Urothelium cell line (cell line): ENCODE measurements at regions not wholly inside any gene's neighbourhood (a gene's known extent, or its start where the extent isn't known, plus 50 kb on each side); places are given as distances from the start of the nearest gene placed in this dataset.
A peak's percentile ranks its signal among the peaks of the same experiment; 100 is the strongest.

Source experiments
- DNase-seq: peaks from one replicate; pipeline ENCODE4 v3.0.0; 2011; ENCODE audit warnings: low spot score, mixed read lengths
- FAIRE-seq: peaks from 2 replicates; lab custom pipeline; 2011; peaks lifted over from hg19 to GRCh38; lab: Jason Lieb, UNC

DNA sequence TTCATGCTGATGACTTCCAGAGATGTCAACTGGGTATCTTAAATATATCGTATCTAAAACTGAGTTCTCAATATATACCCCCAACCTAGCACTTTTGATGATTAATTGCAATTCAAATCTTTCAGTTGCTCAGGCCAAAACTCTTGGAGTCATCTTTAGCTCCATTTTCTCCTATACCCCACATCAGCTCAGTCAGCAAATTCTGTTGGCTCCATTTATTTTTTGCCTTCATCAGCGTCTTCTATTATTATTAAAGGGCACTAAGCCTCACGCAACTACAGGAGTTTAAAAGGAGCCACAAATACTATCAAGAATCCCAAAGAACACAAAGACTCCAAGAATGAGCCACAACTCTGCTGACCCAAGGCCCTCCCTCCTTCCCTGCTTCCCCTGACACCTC is 134.9 kb downstream of the KCTD12 start:
- DNase-seq (no peak), FAIRE-seq (no peak)

DNA sequence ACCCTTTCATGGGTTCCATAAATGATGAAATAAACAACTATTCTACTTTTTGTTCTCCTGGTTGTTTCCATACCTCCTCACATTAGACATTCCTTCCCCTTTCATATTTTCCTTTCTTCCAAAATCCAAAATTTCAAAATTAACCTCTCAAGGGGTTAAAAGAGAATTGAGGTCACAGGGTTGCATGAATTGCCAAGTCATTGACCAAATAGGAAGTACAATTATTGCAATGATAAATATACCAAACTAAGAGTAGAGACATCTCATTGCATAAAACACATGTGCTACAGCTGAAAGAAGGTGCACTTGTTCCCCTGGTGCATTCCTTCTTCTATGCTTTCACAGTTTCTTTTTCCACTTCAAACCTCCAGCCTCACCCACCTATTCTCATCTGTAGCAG is 136.1 kb downstream of the KCTD12 start:
- DNase-seq (no peak), FAIRE-seq (no peak)

DNA sequence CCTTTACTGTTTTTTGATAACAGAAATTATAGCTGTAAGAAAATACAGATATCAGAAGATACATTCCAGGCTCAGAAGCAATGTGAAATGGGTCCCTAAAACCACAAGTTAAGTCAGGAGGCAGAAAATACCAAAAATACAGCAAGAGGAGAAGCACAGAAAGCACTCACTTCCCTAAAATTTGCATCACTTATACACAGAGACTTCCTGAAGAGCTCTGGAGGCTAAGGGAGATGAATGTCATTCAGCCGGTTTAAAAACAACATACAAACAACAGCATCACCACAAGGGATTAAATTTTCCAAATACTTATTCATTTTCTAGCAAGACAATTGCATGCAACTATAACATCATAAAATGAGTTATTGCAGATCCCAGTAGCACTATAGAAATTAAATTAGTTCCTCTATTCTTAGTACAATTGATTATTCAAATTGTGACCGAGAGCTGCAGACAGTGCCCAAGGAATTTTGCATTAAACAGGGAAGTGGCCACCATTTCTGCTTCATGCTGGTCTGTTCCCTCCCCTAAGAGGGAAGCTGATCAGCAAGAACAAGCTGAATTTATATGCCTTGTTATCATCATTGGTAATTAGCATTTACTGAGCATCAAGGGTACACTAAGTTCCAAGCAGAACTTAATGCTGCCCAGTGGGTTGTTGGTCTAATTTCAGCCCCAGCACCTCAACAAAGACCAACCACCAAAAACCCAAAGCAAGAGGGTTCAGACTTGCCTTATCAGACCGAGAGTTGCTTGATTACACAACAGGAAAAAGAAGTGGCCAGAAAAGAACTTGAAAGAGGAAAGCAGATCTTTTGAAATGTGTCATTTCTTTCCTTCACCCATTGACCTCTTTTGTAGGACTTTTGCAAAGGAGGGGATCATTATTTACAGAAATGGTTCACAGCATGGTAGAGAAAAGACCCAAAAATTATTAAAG is 140.7 kb downstream of the KCTD12 start:
- no peak for FAIRE-seq
- no peak for DNase-seq

DNA sequence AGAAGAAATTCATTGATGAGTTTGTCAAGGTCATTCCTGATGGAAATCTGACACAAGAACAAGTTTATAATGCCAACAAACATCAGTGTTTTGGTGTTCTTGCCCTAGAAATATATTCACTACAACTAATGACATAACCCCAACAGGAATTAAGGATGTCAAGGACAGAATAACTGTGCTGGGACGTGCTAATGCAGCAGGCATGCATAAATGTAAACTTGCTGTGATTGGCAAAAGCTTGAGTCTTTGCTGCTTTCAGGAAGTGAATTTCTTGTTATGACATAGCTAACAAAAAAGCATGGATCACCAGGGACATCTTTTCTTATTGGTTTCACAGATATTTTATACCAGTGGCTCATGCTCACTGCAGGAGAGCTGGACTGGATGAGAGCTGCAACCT is 144.6 kb downstream of the KCTD12 start:
- DNase-seq (no peak), FAIRE-seq (no peak)

DNA sequence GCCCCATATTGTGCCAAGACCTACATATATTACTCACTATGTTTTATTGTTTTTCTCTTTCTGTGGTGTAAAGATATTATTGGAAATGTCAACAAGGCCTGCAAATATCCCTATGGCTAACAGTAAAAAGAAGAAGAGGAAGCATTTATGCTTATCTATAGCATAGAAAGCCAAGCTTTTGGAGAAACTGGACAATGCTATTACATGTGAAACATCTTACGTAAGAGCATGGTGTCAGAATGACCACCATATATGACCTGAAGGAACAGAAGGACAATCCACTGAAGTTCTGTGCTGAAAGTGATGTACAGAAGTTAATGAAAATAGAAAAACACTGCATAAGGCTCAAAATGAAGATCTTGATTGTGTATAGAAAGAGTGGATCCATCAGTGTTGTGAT is 145.2 kb downstream of the KCTD12 start:
- DNase-seq (no peak), FAIRE-seq (no peak)

DNA sequence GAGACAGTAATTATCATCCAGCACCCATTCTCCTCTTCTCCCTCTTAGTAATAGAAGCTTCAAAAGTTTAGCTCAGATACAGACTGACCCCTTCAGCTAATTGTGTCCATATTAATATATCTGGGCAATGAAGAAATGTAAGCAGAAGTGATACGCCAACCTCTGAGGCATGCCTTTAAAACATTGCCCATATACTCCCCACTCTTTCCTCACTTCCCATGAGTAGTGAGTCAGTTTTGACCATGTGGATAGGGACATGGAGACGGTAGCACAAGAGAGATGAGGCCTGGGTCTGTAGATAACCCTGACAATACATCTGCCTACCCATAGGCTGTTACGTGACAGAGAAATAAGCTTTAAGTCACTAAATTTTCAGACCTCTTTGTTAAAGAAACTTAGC is 147.6 kb downstream of the KCTD12 start:
- no peak for FAIRE-seq

DNA sequence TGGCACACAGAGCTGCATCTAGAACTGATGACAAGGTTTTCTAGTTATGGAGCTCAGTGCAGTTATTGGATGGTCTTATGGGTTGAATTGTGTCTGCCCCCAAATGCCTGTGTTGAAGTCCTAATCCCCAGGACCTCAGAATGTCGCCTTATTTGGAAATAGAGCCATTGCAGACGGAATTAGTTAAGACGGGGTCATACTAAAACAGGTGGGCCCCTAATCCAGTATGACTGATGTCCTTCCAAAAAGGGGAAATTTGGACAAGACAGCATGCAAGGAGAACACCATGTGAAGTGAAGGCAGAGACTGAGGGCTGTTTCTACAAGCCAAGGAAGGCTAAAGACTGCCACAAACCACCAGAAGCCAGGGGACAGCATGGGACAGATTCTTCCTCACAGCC is 148.7 kb downstream of the KCTD12 start:
- no peak for FAIRE-seq
- DNase-seq: no peak

More for the DNA sequence above, 147.6 kb downstream of the KCTD12 start:
- no peak for DNase-seq

DNA sequence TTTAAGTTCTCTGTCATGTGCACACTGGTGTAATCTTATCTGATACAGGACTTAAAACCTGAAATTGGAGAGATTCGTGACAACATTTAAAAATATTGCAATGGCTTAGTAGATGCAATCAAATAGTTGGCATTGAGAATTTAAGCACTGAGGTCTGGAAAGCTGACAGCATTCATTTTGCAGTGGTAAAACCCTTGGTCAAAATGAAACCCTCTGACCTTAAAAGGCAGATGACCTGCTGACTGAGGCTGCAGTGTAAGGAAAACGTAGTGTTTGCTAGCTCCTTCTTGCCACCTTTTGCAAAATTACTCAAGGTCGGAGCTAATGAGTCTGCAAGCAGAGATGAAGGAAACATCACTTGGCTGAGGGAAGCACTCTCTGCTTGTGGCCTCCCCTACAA is 150.6 kb downstream of the KCTD12 start:
- DNase-seq (no peak), FAIRE-seq (no peak)

DNA sequence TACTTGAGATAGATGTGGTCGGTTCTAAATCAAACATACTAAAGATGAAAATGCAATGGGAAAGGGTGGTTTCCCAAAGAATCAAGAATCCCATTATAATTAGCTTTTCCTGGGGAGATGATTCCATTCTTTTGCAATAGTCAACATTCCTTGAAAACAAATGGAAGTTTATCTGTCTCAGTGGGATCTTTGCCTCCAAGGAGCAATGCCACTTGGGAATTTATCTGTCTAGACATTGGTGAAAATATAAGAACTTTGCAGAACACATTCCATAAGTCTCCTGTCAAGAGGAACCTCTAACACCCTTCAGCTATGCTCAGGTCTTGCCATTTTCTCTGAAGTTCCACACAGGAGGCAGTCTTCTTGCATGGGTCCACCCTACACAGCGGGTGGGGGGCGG is 152.5 kb downstream of the KCTD12 start:
- FAIRE-seq: no peak
- DNase-seq: no peak

DNA sequence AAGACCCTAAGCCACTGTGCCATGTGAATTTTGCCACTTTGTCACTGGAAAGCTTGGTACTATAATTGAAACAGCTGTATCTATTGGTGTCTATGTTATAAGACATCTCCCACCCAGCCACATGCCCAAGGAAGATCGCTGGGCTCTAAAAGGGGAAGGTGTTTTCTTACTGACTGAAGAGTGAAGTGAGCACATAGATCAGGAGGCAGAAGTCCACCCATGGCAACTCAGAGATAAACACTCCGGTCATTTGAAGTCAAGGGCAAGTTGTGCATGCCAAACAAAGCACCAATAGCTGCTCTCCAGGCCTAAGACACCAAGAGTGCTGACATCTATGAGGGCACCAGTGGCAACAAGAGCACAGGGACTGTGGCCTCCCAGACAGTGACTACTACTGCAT is 153.8 kb downstream of the KCTD12 start:
- no peak for DNase-seq
- FAIRE-seq: no peak

DNA sequence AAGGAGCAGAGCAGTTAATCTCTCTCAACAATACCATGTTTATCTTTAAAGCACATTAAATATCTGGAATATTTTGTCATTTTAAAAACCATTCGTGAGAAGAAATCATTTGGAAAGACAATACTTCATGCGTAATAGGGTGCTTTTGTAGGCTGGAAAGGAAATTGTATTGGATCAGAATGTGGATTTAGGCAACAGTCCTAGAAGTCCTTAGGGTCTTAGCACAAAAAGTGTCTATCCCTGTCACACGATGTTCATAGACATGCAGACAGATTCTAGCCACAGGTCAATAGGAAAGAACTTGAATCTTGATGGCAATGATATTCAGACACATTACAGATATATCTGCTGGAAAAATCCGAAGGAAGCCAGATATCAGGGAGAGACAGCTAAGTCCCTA is 156.0 kb downstream of the KCTD12 start:
- no peak for DNase-seq
- FAIRE-seq: no peak

DNA sequence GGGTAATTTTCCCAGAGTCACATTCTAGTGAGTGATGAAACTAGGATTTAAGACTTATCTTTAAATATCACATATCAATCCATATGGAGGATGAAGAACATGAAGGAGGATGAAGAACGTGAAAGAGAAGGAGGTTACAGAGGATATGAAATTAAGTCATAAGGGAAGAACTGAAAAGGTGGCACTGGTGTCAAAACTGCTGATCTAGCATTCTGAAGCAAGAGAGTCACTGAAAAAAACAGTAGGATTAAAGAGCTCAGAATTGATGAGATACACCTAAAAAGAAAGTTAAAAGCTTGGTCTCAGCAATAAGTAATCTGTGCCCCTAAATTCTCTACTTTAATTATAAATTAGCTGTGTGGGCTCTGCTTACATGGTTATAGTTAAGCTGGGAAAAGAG is 156.5 kb downstream of the KCTD12 start:
- FAIRE-seq (no peak), DNase-seq (no peak)

DNA sequence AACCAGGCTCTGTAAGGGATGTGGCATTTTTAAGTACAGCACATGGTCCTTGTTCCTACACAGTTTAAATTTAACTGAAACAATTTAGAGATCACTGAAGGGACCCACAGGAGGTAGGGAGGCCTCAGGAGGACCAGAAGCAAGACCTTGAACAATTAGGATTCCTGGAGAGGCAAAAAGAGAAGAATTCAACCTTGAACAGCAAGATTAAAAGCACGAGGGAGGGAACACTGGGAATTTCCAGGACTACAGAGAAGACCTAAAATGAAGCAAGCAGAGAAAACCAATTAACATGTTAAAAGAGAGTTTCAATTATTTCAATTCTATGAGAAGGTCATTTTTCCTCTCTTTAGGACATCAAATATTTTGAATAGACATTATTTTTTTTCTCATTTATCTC is 160.3 kb downstream of the KCTD12 start:
- FAIRE-seq: no peak

DNA sequence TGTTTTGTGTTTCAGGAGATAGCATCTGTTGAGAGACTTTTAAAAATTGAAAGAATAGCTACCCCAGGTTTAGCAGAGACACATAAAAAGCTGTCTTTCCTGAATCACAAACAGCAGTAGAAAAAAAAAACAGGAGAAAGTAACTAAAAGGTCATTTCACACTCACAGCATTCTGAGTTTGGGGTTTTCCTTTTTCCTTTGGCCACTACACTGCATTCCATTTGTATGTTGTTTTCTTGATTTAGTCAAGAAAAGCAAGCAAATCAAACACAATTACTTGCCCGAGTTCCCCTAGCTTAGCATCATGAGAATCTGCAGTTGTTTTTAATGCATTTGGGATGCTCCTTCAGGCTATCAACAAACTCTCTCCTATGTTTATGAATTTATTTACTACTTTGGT is 161.0 kb downstream of the KCTD12 start:
- no peak for FAIRE-seq
- no peak for DNase-seq

More for the DNA sequence above, 160.3 kb downstream of the KCTD12 start:
- DNase-seq: no peak

DNA sequence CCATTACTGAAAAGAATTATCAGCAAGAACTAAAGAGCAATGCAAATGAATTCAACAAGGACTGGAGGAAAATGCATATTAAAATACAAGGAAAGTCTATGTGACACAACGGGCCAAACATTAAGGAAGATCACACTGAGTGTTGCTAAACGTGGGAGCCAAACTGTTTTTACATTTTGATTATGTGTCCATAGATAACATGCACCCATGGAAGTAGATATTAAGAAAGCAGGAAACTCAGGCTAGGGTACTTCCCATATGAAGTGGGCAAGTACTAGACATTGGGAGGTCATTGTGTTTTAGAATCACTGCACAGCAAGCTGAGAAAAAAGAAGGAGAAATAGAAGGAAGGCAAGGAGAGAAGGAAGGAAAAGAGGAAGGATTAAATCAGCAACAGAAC is 161.8 kb downstream of the KCTD12 start:
- FAIRE-seq (no peak), DNase-seq (no peak)

DNA sequence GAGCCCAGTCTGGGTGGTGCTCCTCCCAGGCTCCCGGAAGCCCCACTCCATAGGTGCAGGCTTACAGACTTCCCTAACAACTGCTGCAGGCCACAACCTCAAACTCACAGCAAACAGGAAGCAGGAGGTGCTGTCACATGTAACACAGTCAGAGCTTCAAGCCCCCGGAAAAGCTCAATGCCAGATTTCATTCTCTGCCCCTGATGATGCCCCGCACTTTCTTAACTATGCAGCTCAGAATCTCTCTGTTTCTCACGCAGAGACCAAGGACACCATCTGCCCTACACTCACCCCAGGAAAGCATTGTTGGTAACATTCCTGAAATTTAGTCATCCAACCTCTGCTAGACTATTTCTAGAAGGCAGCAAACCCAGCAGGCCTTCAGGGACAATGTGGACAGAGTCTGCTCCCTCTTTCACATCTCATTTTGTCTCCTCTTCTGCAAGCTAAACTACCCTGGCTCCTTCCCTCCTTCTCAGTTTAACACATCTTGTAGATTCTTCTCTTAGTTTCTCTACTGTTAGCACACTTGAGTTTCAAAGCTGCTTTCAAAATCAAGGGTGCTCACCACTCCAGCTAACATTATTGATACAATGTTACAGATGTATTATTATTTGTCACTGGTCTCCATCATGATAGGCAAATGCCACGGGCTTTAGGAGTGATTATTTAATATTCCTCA is 162.5 kb downstream of the KCTD12 start:
- FAIRE-seq (no peak), DNase-seq (peak; percentile 31)

DNA sequence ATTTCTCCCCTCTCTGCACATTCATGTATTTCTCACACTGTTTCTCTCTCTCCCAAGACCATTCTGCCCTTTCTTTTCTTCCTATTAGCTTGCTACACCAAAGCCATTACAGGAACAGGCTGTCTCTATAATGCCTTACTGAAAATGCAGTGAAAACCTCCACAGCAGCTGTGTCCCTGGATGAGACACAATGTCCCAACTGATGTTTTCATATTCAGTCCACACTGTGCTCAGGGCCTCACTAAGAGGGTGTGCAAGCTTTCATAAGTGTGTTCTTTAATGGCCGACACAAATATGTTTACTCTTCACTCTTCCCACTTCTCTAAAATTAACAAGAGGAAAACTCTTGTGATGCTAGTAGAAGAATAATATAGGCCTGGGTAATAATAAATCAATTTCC is 163.4 kb downstream of the KCTD12 start:
- FAIRE-seq (no peak), DNase-seq (no peak)

DNA sequence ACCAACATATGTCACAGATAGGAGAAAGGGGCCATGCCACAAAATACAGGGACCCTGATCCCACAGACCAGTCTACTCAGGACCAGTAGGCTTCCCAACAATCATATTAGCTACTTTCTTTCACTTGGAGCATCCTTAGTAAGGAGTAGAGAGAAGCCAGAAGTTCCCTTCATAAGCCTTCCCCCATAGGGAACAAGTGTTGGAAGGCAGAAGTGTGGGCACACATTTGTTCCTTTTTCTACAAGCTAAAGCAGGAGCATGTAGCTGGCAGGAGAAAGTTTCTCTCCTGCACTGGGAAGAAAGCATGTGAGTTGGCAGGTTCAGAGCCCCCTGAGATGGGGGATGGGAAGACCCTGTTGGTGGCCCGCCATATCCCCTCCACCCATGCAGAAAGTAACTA is 165.4 kb downstream of the KCTD12 start:
- FAIRE-seq (no peak), DNase-seq (no peak)

DNA sequence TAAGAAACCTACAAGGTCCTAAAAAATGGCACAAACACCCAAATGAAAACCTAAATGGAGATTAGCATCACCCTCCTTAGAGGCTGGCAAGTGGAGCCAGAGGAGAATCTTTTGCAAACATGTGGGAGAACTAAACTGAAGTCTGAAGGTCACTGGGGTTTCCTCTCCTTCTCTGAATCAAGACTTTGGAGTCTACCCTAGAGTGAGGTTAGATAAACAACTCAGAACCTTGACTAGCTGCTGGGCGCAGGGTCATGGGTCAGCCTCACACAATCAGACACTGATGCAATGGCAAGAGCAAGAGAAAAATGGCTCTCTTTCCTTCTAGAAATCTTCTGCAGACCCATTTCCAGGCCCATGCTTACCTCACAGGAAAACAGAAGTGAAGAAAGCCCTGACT is 165.8 kb downstream of the KCTD12 start:
- DNase-seq (no peak), FAIRE-seq (no peak)

DNA sequence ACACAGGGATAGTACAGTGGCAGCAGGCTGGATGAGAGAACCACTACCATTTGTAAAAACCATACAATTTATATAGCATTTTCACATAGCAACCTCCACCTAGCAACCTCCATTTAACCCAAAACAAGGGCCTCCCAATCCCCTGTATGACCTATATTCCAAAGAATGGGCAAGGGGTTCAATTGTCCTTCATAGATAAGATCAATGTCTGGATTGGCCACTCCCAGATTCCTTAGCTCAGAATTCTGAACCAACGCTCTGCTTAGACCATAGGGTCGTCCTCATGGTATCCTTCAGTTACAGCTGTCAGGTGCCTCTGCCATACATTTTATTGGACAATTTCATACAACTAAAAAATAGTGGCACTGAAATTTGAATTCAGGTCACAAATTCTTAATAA is 166.2 kb downstream of the KCTD12 start:
- DNase-seq (no peak), FAIRE-seq (no peak)

DNA sequence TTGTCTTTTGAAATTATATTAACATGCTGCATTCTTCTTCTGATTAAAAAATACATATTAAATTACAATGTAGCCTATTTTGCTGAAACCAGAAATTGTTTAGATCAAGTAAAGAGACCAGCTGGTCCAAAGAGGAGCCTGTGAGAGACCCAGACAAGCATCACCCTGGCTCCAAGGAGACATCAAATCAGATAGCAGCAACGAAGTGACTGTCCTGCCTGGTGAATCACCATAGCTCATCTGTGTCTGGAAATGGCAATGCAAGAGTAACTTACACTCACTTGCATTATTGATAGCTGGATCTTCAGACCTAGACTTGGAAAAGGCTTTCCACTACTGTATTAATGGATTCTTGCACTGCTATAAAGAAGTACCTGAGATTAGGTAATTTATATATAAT is 169.1 kb downstream of the KCTD12 start:
- FAIRE-seq: no peak
- DNase-seq: no peak

DNA sequence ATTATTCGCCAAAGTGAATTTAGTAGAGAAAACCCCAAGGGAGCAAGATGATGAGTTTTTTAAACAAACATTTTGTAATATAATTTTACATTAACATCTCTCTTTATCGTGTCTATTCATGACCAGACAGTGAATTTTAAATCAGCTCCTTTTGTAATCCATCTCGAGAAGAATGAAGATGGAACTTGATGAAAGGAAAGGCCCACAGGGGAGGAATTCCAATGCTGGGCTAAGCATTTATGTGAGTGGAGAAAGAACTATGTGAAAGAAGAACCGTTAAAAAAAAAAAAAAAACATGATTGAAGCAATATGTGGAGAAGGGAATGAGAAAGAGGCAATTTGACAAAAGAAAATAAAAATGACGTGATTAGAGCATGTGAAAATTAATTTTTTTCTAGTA is 170.6 kb downstream of the KCTD12 start:
- no peak for FAIRE-seq
- no peak for DNase-seq
